LoVo (cell line): ENCODE measurements at regions not wholly inside any gene's neighbourhood (a gene's known extent, or its start where the extent isn't known, plus 50 kb on each side); places are given as distances from the start of the nearest gene placed in this dataset.

Source experiments
- DNase-seq: peaks from one replicate; pipeline ENCODE4 v3.0.0-alpha.2; 2016; ENCODE audit warnings: low spot score

DNA sequence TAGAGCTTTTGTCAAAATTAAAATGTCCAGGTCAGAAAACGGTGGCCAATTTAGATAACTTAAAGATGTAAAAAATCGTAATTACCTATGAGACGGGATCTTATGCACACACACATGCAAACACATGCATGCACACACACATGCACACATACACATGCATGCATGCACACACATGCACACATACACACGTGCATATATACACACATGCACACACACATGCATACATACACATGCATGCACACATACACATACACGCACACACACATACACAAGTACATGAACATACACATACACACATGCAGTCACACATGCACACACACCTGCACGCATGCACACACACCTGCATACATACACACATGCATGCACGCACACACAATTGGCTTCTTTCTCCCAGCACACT, 362.0 kb downstream of the IRX1 start:
- no peak for DNase-seq

DNA sequence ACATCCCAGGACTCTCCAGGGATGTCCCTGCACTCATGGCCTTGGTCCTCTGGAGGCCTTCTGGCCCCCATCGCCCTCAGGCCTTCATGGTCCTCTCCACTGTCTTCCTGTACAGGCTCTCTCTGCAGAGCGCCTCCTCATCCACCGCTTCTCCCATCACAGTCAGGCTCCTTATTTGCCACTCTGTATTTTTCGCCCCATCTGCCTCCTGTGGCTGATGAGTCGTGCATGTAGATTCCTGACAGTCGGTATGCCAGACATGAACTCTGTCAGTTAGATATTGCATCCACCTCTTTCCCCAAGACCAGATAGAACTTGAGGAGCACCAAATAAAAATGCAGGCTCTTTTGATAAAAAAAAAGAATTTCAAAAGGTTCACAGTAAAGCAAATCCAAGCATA, 362.8 kb downstream of the IRX1 start:
- no peak for DNase-seq

DNA sequence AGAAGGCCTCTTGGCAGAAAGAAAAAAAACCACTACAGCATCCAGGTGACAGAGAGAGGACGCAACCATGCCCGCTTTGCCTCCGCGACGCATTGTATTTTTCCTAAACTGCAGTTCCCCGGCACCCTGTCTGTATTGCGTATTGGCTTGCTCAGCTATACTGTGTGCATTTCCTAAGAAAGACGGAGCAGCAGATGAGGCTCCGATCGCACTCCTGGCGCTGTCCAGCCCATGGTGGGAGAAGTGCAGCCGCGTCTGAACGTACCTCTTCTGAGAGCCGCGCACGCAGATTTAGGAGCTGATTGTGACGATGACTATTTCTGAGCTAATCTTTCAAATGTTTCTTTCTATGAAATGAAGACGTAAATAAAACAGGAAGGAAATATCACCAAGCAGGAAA, 366.5 kb downstream of the IRX1 start:
- no peak for DNase-seq

DNA sequence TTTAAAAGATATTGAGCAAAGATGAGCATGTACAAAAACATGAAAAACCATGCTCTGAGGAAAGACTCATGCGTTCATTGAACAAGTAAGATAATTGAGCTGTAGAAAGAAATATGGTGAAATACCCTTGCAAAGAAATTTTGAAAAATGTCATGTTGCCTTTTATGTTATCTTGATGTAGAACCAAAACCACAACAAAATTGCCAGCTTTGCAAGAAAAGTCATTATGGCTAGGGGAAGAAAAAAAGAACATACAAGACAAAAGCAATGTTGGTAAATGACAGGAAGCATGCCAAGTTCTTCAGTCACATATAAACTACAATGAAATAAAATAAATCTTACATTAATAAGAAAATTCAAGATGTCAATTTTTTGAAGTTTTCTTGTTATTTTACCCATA, 368.0 kb downstream of the IRX1 start:
- no peak for DNase-seq

DNA sequence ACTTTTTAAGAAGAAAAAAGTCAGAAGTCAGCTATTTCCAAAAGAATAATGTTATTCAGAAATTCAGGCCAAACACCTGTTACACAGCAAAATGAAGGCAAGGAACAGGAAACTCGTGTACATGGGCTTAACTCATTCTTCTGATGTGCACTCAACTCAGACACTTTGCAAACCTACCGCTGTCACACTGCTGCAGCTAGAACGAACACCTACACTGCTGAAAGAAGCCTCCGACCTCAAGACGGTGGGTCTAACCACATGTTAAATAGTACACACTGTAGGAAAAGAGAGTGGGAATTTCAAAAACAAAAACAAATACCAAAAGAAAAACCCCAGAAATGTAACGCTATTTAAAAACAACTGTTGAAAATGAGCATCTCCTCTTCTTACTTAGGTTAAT, 384.5 kb downstream of the IRX1 start:
- no peak for DNase-seq

DNA sequence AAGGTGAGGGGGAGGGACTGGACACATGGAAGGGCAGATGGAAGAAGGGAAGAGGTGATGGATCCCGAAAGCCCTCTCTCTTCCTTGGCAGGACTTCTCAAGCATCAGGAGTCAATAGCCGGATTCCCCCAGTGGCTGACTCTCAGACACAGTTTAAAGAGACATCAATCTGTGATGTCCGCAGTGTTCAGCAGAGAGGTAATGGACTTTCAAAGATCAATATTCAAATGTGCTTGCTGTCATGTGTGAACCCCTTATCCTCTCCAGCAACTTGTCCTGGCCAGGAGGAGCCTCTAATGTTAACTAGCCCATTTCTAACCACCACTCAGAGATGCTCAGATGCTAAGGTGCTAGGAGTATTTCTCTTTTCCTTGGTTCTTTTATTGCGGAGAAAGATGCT, 392.2 kb downstream of the IRX1 start:
- DNase-seq: no peak

DNA sequence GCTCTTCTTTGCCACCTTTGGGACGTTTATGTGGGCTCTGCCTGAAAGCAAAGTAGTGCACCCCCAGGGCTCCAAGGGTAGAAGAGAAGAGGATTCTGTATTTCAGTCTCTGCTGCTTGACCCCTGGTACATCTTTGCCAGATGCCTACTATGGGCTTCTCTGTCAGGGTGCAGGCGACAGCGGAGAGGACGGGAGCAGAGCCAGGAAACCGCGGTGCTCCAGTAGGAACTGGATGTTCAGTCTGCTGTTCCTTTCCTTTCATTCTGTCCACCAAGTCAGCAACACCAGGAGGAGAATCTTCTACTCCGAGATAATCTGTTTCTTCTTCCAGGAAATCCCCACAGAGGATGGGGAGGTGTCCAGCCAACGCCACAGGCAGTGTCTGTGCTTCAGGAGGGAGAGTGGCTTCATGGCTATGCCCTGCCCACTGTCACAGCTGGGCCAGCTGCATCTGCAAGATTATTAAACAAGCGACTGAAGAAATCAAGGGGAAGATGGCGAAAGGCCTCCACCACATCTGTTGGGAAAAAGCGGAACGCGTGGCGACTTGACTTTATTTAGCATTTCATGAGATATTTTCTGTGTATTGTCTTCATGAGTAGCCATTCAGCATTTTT, 398.3 kb downstream of the IRX1 start:
- DNase-seq: no peak

DNA sequence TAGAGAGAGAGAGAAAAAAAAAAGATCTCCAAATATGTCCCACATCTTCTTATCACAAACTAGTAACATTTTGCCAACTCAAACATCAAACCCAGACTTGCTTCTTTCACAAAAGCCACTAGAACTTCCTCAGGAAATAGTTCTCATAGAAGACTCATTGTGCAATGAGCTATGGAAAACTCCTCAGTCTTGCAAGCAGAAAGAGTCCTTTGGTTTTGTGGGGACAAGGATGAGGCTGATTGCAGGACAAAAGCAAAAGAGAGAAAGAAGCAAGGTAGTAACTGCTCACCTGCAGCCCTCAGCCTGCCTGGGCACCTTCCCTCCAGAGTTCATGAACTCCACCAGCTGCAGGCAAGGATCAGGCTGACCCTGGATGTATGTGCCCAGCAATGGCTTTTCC, 399.0 kb downstream of the IRX1 start:
- DNase-seq: no peak

DNA sequence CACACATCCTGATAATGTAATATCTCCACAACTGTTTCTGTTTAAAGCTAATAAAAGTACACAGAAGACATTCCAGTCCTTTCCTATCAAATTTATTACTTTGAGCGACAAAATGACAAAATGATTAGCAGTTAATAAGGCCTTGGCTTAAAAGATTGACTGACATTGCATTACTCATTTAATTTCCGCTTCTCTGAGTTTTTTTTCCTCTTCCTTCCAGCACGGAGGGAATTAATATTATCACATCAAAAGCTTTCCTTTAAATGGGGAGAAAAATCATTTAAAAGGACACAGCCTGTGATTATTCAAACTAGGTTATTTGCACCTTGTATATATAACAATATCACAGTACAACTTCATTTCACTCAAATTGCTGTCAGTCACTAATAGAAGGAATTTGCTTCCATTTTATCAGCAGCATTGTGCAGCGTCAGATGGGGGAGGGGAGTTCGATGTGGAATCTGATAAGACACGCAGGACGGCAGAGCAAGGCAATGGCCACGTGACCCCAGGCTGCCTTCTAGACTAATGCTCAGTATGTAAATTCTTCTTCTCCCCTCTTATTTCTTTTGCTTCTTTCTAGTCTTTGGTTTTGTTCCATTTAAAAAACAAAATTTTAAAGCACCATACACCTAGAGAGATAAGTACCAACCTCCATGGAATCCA, 400.5 kb downstream of the IRX1 start:
- DNase-seq: no peak

DNA sequence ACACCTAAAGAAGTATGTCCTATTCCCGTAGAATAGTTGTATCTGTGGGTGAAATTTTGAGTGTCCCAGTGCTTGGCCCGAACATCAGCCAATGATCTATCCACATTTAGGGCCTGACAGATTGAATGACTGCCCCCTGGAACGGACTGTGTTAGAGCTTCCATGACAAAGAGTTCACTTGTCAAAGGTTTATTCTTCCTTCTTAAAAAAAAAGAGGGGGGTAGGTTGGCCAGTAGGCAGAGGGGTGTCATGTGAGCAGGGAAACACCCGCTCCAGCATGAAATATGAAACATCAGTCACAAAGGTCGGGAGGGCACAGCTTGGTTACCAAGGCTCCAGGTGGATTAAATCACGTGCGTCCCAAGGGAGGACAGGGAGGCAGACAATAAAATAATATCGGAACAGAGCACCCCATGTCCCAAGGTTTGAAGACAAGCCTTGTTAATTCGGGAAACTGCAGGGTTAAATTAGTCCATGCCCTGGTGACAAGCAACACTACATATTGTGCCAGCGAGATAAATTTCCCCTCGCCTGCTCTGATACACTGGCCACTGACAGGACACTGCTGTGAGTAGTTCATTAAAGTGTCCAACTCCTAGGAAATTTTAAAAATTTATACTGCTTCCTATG, 401.2 kb downstream of the IRX1 start:
- DNase-seq: no peak

DNA sequence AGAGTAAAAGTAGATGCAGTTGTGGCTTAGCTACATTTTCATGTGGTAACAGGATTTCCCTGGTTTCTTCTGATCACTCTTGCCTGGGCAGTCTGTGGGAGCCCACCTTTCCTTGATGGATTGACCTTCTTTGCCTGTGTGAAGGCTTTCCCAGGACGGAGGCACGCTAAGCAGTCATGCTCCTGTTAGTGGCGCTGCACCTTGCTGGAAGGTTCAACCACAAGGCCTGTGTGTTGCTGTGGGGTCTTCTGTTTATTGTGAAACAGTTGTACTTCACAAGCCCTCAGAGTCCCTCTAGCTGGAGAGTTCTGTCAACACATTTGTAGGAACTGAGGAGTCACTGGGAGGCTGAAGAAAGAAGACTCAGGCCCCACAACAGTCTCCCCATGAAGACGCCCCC, 402.0 kb downstream of the IRX1 start:
- no peak for DNase-seq

DNA sequence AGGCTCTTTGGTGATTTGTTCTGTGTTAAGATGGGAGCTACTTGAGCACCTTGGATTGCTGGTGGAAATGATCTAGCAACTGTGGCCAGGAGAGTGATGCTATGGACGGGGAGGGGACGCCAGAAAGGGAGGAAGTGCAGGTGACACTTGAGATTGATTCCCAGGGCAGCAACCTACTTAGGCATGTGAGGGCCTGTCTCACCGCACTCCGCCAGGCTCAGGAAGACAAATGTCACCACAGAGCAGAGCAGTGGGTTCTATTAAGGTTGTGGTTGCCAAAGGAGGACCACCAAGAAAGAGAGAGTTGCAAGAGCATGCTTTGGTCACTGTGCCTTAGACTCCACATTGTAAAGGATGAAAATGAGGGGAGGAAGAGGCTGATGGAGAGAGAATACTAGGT, 404.3 kb downstream of the IRX1 start:
- DNase-seq: no peak

DNA sequence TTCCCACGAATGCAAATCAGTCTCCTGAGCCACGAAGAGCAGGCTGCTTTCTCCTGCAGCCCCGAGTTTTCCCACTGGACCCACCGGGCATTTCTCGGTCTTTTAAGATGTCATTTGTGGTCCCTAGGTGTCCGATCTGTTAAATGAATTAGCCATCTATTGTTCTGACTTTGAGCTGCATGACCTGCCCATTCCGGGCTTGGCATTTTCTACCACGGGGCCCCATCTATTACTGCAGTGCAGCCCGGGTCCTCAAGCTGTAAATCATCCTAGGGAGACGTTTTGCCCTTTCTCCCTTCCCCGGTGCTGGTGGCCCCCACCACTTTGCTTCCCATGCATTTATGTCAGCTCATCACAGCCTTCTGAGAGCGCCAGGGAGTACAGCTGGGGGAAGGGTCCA, 405.4 kb downstream of the IRX1 start:
- no peak for DNase-seq

DNA sequence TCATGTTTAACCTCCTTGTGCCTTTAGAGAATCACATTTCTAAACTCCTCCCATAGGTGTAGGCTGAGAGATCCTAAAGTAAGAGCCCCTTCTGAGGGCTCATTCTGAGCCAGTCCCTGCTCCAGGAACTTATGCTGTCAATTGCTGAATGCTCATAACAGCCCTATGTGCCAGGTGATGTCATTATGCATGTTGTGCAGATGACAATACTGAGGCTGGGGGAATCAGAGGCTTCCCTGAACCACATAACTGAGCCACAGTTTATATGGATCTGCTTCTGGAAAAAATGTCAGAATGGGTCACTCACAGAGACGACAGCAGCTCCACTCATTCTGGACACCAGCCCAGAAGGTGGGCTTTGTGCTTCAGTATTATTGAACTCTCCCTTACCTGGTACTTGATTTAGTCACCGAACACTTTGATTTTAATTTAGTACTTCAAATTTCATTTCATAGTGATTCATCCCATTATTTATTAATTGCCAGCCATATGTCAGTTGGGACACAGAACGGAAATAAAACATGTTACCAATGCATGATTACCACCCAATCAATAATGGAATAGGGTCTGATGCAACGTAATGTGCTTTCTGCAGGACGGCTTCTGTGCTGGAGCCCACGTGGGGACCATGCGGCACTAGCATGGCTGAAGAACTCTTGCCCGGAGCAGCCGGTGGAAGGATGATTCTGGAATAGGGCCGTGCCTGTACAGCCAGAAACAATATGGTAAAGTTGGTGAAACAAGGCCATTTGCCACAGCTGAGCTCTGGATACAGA, 406.3 kb downstream of the IRX1 start:
- no peak for DNase-seq

DNA sequence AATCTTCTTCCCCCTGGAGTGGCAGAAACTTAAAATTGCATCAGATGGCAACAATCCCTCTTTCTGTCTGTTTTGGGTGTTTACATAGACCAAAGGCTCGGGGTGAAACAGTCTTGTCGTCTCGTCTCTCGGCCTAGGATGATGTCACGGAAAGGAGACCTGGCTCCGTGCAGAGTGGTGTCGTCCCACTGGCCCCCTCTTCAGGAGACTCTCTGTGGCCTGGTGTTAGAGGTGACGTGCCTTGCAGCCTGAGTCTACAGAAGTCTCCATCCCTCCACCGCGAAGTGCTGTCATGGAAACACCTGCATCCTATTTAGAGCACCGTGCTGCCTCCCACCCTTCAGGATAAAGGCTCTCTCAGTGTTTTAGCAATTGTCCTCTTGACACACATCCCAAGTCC, 409.7 kb downstream of the IRX1 start:
- no peak for DNase-seq

DNA sequence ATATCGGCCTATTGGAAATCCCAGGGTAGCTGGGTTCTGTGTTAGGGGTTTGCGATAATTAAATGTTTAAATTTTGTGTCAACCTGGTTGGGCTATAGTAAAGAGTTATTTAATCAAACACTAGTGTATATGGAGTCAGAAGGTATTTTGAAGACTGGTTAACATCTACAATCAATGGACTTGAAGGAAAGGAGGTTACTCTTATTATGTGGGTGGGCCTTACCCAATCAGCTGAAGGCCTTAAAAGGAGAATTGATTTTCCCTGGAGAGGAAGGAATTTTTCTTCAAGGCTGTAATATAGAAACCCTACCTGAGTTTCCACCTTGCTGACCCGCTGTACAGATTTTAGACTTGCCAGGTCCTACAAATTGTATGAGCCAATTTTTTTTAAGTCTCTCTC, 411.4 kb downstream of the IRX1 start:
- no peak for DNase-seq

DNA sequence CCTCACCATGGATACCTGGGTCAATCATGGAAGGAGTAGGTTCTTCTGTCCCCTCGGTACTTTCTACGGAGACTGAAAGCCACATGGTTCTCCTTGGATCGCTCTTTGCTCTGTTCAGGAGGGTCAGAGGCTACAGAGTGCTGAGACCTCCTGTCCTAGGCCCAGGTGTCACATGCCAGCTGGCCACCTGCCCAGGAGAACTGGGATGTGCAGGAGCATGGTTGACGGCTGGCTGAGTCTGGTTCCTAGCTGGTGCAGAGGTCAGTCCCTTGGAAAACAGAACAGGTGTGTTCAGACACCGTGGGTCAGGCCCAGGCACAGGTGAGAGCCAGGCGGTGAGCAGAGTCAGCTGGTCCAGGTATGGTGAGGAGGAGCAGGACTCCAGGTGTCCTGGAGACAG, 416.3 kb downstream of the IRX1 start:
- DNase-seq: no peak

DNA sequence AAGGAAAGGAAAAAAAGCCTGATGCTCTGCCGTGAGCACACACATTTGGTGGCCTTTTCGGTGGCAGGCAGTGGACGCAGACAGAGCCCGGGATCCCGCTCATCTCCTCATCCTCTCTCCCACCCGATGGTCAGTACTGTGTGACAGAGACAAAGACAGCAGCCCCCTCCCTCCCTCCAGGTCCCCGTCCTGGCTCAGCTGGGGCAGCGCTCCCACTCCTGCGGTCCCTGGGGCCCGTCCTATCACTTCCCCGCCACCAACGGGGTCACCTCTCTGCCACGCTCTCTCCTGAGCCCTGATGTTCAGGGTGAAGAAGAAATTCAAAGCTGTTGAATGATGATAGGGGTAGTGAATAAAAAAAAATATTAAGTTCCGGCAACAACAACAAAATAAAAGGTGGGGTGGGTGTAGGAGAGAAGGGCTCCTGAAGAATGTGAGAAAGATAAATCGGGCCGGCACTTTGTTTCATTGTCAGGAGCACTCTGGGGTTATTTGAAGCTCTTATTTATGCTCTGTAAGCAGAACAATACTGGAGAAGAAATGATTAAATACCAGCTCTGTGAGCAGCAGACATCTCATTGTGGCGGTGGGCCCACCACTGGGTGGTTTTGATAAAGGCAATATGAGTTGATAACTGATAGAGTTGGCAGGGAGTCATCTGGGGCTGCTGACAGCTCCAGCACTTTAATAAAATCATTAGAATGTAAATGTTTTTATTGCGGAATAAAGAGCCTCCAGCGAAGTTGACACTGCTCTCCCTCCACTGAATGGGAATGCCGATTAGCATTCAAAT, 417.7 kb downstream of the IRX1 start:
- DNase-seq: no peak

DNA sequence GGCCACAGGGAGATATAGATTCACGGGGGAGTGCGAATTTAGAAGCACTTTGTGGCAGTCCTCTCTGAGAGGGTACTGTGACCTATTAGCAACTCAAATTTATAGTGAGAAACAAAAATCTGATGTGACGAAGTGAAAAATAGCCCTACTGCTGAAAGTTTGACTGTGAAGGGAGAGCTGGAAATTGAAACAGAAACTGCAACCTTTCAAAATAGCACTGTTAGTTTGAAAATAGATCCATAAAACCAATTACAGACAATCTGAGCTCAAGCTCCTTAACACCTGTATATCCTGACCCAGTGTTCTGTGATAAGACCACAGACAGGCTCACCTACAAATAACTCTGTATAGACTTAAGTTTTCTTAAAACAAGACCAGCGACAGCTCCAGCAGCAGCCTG, 420.1 kb downstream of the IRX1 start:
- no peak for DNase-seq

DNA sequence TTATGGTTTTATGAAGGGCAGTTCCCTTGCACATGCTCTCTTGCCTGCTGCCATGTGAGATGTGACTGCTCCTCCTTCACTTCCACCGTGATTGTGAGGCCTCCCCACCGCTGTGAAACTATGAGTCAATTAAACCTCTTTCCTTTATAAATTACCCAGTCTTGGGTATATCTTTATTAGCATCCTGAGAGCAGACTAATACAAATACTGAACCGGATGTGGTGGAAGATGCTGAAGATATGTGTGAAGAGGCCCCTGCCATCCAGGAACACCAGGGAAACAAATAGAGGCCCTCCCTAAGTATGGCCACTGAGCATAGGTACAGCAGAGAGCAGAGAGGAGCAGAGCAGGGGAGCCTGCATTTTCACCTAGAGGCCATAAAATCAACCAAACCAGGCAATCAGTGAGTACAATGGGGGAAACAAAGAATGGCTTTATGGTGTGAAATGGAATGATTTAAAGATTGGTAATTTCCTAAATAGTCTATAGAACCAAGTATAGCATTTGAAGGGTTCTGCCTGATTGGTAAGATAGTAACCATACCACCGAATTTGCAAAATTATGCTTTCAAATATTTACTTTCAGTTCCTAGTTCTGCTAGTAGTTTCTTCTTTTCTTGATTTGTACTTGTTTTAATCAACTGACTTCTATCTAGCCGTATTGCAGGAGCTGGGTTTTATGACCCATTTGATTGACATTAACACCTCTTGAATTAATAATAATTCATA, 421.6 kb downstream of the IRX1 start:
- no peak for DNase-seq

DNA sequence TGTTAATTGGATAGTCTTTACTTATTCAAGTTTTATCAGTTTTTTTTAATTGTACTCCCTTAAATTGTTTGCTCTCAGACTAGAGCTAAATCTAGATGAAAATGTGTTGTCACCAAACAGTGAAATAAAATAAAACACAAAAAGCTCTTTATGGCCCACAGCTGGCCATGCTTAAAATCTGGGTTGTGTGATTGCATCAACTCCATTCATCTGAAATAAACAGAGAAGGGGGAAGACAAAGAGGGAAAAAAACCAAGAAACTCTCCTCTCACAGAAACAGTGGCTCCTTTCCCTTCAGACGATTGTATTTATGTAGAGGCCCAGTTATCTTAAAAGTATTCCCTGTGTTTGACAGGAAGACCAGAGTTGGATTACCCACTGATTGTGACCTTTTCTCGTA, 422.4 kb downstream of the IRX1 start:
- DNase-seq: no peak
